HepG2 (cell line): ENCODE measurements at regions not wholly inside any gene's neighbourhood (a gene's known extent, or its start where the extent isn't known, plus 50 kb on each side); places are given as distances from the start of the nearest gene placed in this dataset.

Experiments used
- ATAC-seq: fragments of 200-7000 bp; cut with Tn5 transposase; 3 replicates; pipeline ENCODE4 v1.9.1; 2020; ENCODE audit warnings: mild to moderate bottlenecking, moderate library complexity
- BruUV-seq: library from RNA; stranded (reverse); fragments of 400-500 nt; replicated peaks from 2 replicates; lab custom pipeline; 2021; lab: Mats Ljungman, UMichigan
- CTCF ChIA-PET: fragments of 300-600 bp; formaldehyde crosslinking; extraction: SDS; loops from one replicate; lab custom pipeline; 2021; ENCODE audit warnings: low total read pairs, inconsistent platforms, low intra/inter-chr PET ratio; lab: Yijun Ruan, JAX
- POLR2A ChIA-PET: fragments of 350-600 bp; sonication (Branson Sonifier 250); formaldehyde crosslinking; loops from one replicate; lab custom pipeline; 2020; ENCODE audit warnings: antibody characterized with exemption, inconsistent platforms; lab: Yijun Ruan, JAX
- DNase-seq: peaks from one replicate; pipeline ENCODE4 v3.0.0-alpha.2; 2015; ENCODE audit warnings: low spot score
- FAIRE-seq: peaks from 3 replicates; lab custom pipeline; 2011; peaks lifted over from hg19 to GRCh38; lab: Jason Lieb, UNC
- H2AFZ ChIP-seq: one replicate; pipeline ENCODE4 v1.6.1; 2011; ENCODE audit warnings: low read length, inconsistent platforms
- H3K27ac ChIP-seq: fragments of 300-600 bp; 3 replicates; pipeline ENCODE4 v1.8.0; 2011; ENCODE audit warnings: mixed run types, mild to moderate bottlenecking, mixed read lengths, low read length, inconsistent platforms; ENCODE audit not compliant: insufficient read depth; ENCODE audit errors: extremely low read length
- H3K27me3 ChIP-seq, 2 experiments: fragments of 200-600 bp in 1 of 2; 2 replicates in 1 of 2; 3 replicates in 1 of 2; pipeline versions ENCODE4 v1.6.0 to v1.8.0; 2011; ENCODE audit warnings: low read length in 2 of 2, mild to moderate bottlenecking in 2 of 2, moderate library complexity in 2 of 2, inconsistent platforms in 1 of 2; ENCODE audit not compliant: insufficient read depth in 2 of 2, control insufficient read depth in 1 of 2
- H3K36me3 ChIP-seq, 2 experiments: fragments of 200-600 bp in 1 of 2; replicated peaks in 1 of 2; 2 replicates in 1 of 2; 3 replicates in 1 of 2; pipeline versions ENCODE4 v1.5.1 to v1.8.0; 2011; ENCODE audit warnings: low read length in 2 of 2, inconsistent platforms in 1 of 2; ENCODE audit not compliant: insufficient read depth in 2 of 2, control insufficient read depth in 1 of 2
- H3K4me1 ChIP-seq: 2 replicates; pipeline ENCODE4 v1.5.1; 2012; ENCODE audit warnings: low read length, inconsistent platforms; ENCODE audit not compliant: insufficient read depth
- H3K4me2 ChIP-seq: 2 replicates; pipeline ENCODE4 v1.6.0; 2011; ENCODE audit warnings: low read depth, low read length, inconsistent platforms
- H3K4me3 ChIP-seq, 3 experiments: fragments of 200-600 bp in 1 of 3; sonication (generic), shearing (Covaris generic) in 1 of 3; replicated peaks in 1 of 3; 2 replicates each; pipeline ENCODE4 v1.5.1; 2011 to 2016; ENCODE audit warnings: low read length in 3 of 3, inconsistent platforms in 2 of 3, low read depth in 2 of 3, mild to moderate bottlenecking in 2 of 3, control low read depth in 1 of 3, mixed read lengths in 1 of 3; ENCODE audit not compliant: insufficient read depth in 1 of 3
- H3K79me2 ChIP-seq: one replicate; pipeline ENCODE4 v1.6.1; 2011; ENCODE audit warnings: low read length, inconsistent platforms; ENCODE audit not compliant: insufficient read depth
- H3K9ac ChIP-seq: 2 replicates; pipeline ENCODE4 v1.6.0; 2011; ENCODE audit warnings: mild to moderate bottlenecking, low read depth, low read length, inconsistent platforms; ENCODE audit not compliant: insufficient read depth
- H3K9me3 ChIP-seq: 2 replicates; pipeline ENCODE4 v1.5.1; 2012; ENCODE audit warnings: mild to moderate bottlenecking, low read length
- H4K20me1 ChIP-seq: 2 replicates; pipeline ENCODE4 v1.6.0; 2011; ENCODE audit warnings: inconsistent platforms, mild to moderate bottlenecking, low read length, moderate library complexity; ENCODE audit not compliant: insufficient read depth
- FOXK1 ChIP-seq: sonication (generic); formaldehyde crosslinking; IDR thresholded peaks from 2 replicates; pipeline ENCODE4 v1.4.0; 2020; ENCODE audit warnings: low read depth, missing genetic modification reagents, borderline replicate concordance
- HIVEP1 ChIP-seq: sonication (generic); formaldehyde crosslinking; IDR thresholded peaks from 2 replicates; pipeline ENCODE4 v1.4.0; 2020; ENCODE audit warnings: mild to moderate bottlenecking, missing genetic modification reagents
- IRF9 ChIP-seq: sonication (generic); formaldehyde crosslinking; IDR thresholded peaks from 2 replicates; pipeline ENCODE4 v1.8.0; 2022; ENCODE audit warnings: missing genetic modification reagents, mild to moderate bottlenecking, borderline replicate concordance
- MYC ChIP-seq: sonication (generic); formaldehyde crosslinking; IDR thresholded peaks from 2 replicates; pipeline ENCODE4 v1.9.0; 2021; ENCODE audit warnings: missing genetic modification reagents, borderline replicate concordance
- RAD21 ChIP-seq: fragments of 450-650 bp; formaldehyde crosslinking; IDR thresholded peaks from 2 replicates; pipeline ENCODE4 v1.5.0; 2020; ENCODE audit warnings: mild to moderate bottlenecking
- SNAPC2 ChIP-seq: sonication (generic); formaldehyde crosslinking; IDR thresholded peaks from 2 replicates; pipeline ENCODE4 v1.8.1; 2022; ENCODE audit warnings: mild to moderate bottlenecking, missing genetic modification reagents
- SP140L ChIP-seq: sonication (generic); formaldehyde crosslinking; IDR thresholded peaks from 2 replicates; pipeline ENCODE4 v1.4.0; 2020; ENCODE audit warnings: missing genetic modification reagents, borderline replicate concordance
- SRF ChIP-seq: IDR thresholded peaks from 2 replicates; pipeline ENCODE4 v1.6.1; 2011; ENCODE audit warnings: mild to moderate bottlenecking, low read depth, low read length, moderate library complexity
- TBL1XR1 ChIP-seq: fragments of 150-350 bp; IDR thresholded peaks from 2 replicates; pipeline ENCODE4 v1.6.1; 2014; ENCODE audit warnings: borderline replicate concordance, low read length; ENCODE audit not compliant: partially characterized antibody
- TBP ChIP-seq: sonication (generic); formaldehyde crosslinking; IDR thresholded peaks from 2 replicates; pipeline ENCODE4 v1.5.0; 2020; ENCODE audit warnings: missing genetic modification reagents
- ZC3H4 ChIP-seq: sonication (generic); formaldehyde crosslinking; IDR thresholded peaks from 2 replicates; pipeline ENCODE4 v1.4.0; 2020; ENCODE audit warnings: missing genetic modification reagents, borderline replicate concordance
- ZNF101 ChIP-seq: sonication (generic); formaldehyde crosslinking; IDR thresholded peaks from 2 replicates; pipeline ENCODE4 v1.4.0; 2020; ENCODE audit warnings: mild to moderate bottlenecking, low read depth, missing genetic modification reagents, borderline replicate concordance
- ZNF12 ChIP-seq: sonication (generic); formaldehyde crosslinking; IDR thresholded peaks from 2 replicates; pipeline ENCODE4 v1.5.0; 2020; ENCODE audit warnings: missing genetic modification reagents
- ZNF17 ChIP-seq: sonication (generic); formaldehyde crosslinking; IDR thresholded peaks from 2 replicates; pipeline ENCODE4 v1.5.0; 2020; ENCODE audit warnings: mild to moderate bottlenecking, missing genetic modification reagents
- ZNF205 ChIP-seq: IDR thresholded peaks from 2 replicates; pipeline ENCODE4 v1.6.1; 2018; ENCODE audit warnings: missing biosample characterization, missing genetic modification reagents
- ZNF292 ChIP-seq: sonication (generic); formaldehyde crosslinking; IDR thresholded peaks from 2 replicates; pipeline ENCODE4 v1.8.1; 2022; ENCODE audit warnings: mild to moderate bottlenecking, low read depth, missing genetic modification reagents, borderline replicate concordance
- ZNF3 ChIP-seq: IDR thresholded peaks from 2 replicates; pipeline ENCODE4 v1.7.0; 2017; ENCODE audit warnings: inconsistent platforms
- ZNF317 ChIP-seq: sonication (generic); formaldehyde crosslinking; IDR thresholded peaks from 2 replicates; pipeline ENCODE4 v1.5.0; 2020; ENCODE audit warnings: mild to moderate bottlenecking, missing genetic modification reagents
- ZNF33B ChIP-seq: sonication (generic); formaldehyde crosslinking; IDR thresholded peaks from 2 replicates; pipeline ENCODE4 v1.5.1; 2020; ENCODE audit warnings: mild to moderate bottlenecking, missing genetic modification reagents
- ZNF543 ChIP-seq: sonication (generic); formaldehyde crosslinking; IDR thresholded peaks from 2 replicates; pipeline ENCODE4 v1.4.0; 2020; ENCODE audit warnings: mild to moderate bottlenecking, missing genetic modification reagents
- ZNF703 ChIP-seq: sonication (generic); formaldehyde crosslinking; IDR thresholded peaks from 2 replicates; pipeline ENCODE4 v1.5.1; 2020; ENCODE audit warnings: missing genetic modification reagents, mild to moderate bottlenecking, moderate library complexity, borderline replicate concordance
- ZNF777 ChIP-seq: sonication (generic); formaldehyde crosslinking; IDR thresholded peaks from 2 replicates; pipeline ENCODE4 v1.4.0; 2020; ENCODE audit warnings: missing genetic modification reagents
- ZNF788 ChIP-seq: sonication (generic); formaldehyde crosslinking; IDR thresholded peaks from 2 replicates; pipeline ENCODE4 v1.5.0; 2020; ENCODE audit warnings: mild to moderate bottlenecking, missing genetic modification reagents, borderline replicate concordance
- WGBS: methylation state at CpG from one replicate; pipeline ENCODE4 v1.1.6; 2017; ENCODE audit warnings: low lambda C conversion rate; 5-methylcytosine and 5-hydroxymethylcytosine counted together
- in situ Hi-C: cut with HindIII; loops from 2 replicates; pipeline ENCODE4 v1.10.0; 2017; ENCODE audit warnings: low pct_unique_long_range_greater_than_20kb; ENCODE audit not compliant: extremely low pct_ligation_motif_present
- intact Hi-C: fragments of 100-400 bp; cut with micrococcal nuclease; formaldehyde crosslinking; loops from one replicate; pipeline ENCODE4 v1.10.0; 2022; ENCODE audit not compliant: unreplicated experiment

- H3K4me1 ChIP-seq: no peaks in the 10 kb centered on the region
- peaks cover 26% of the 10 kb centered on the region for H3K9me3 ChIP-seq
- CTCF ChIA-PET: no interaction called here
- no peak overlapping the region for H3K4me2 ChIP-seq
- no peaks in the 10 kb centered on the region for H3K36me3 ChIP-seq
- H3K4me3 ChIP-seq: no peak overlapping the region
- no peaks in the 10 kb centered on the region for H3K27me3 ChIP-seq
- no TSS peak for BruUV-seq
- H4K20me1 ChIP-seq: no peaks in the 10 kb centered on the region
- no peak overlapping the region for H3K27ac ChIP-seq
- ATAC-seq: no peak
- FAIRE-seq: no peak
- H3K9ac ChIP-seq: no peak overlapping the region
- intact Hi-C loops (no loop called here), in situ Hi-C loops (no loop called here)
- POLR2A ChIA-PET: no interaction called here
- H3K79me2 ChIP-seq: no peaks in the 10 kb centered on the region
- 0% methylated on average over 3 of the region's 3 CpGs for WGBS
- TF ChIP-seq ZNF33B (CRISPR knock-in tag) (no peak), ZNF292 (no peak), ZNF777 (CRISPR knock-in tag) (no peak), TBP (CRISPR knock-in tag) (no peak), ZNF703 (CRISPR knock-in tag) (no peak), ZNF205 (no peak), SNAPC2 (CRISPR knock-in tag) (no peak), ZNF101 (CRISPR knock-in tag) (no peak), ZNF788 (CRISPR knock-in tag) (no peak), RAD21 (no peak), HIVEP1 (CRISPR knock-in tag) (no peak)
- no peak for DNase-seq
- H2AFZ ChIP-seq: no peak overlapping the region
These were observed 233.6 kb upstream of the TRPC7 start for GRCh38 chr5:136598802-136599404.

GRCh38 chr5:136594416-136594815 is 229.1 kb upstream of the TRPC7 start:
- Histone ChIP-seq H3K27me3 (no peaks in the 10 kb centered on the region), H3K36me3 (no peaks in the 10 kb centered on the region), H3K4me3 (no peak overlapping the region), H3K9ac (no peak overlapping the region), H3K4me2 (no peak overlapping the region), H2AFZ (no peak overlapping the region), H3K27ac (no peak overlapping the region), H4K20me1 (no peaks in the 10 kb centered on the region), H3K9me3 (no peaks in the 10 kb centered on the region), H3K79me2 (no peaks in the 10 kb centered on the region), H3K4me1 (no peaks in the 10 kb centered on the region)
- FAIRE-seq: no peak
- ChIA-PET CTCF (no interaction called here), POLR2A (no interaction called here)
- 0% methylated on average over 2 of the region's 2 CpGs for WGBS
- BruUV-seq: no TSS peak
- in situ Hi-C loops (no loop called here), intact Hi-C loops (no loop called here)
- no peak for DNase-seq
- ATAC-seq: no peak
- TF ChIP-seq ZC3H4 (no peak), ZNF317 (CRISPR knock-in tag) (no peak), TBL1XR1 (no peak), IRF9 (no peak), SP140L (CRISPR knock-in tag) (no peak), SRF (no peak), ZNF3 (CRISPR knock-in tag) (no peak), MYC (no peak), ZNF17 (CRISPR knock-in tag) (no peak), ZNF12 (CRISPR knock-in tag) (no peak), ZNF543 (no peak), FOXK1 (CRISPR knock-in tag) (no peak)
